Globus pallidus (tissue), 1 donor: ENCODE measurements at regions not wholly inside any gene's neighbourhood (a gene's known extent, or its start where the extent isn't known, plus 50 kb on each side); places are given as distances from the start of the nearest gene placed in this dataset.

Experiments
- DNase-seq: peaks from one replicate; pipeline ENCODE4 v3.0.0-alpha.2; 2015; ENCODE audit warnings: low spot score

DNA sequence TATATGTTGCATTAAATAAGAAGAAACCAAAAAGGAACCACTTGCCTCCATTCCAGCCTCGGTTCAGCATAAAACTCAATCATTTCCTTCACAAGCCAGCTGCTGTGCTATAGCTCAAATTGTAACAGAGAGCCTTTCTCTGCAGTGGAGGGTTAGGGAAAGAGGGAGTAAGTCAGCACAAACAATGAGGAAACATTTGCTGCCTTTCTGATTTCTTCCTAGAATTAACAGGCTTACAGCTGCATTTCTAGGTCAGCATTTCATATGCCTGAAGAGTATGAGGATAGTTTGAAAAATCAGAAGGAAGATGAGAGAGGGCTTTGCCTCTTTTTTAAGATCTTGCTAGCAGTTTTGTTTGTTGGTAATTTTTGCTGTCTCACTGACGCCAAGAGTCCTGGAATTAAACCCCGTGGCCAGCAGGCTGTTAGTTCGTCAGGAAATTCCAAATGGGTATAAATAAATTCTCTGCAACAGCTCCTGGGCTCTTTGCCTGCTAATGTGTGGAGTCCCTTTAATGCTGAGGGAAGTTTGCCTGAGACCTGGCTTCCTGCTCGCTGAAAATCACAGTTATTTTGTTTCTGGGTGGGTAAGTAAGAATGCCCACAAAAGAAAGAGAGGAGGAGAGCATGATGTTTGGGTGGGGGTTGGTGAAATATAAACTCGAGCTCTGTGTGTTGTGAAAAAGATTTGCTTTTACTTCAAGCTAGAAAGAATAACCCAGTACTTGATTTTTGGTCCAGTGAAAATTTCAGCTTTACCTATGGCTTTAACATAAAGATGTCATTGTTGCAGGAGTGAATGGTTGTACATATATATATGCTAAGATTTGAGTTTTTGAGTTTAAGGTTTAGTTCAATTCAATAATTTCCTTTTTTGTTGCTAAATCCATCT, 148.1 kb upstream of the DMRT1 start:
- peak; percentile 93 for DNase-seq

GRCh38 chr9:694092-694402, 147.4 kb upstream of the DMRT1 start:
- DNase-seq = no peak

- DNase-seq = peak; percentile 94
These were observed 146.9 kb upstream of the DMRT1 start for GRCh38 chr9:694403-695154.

DNA sequence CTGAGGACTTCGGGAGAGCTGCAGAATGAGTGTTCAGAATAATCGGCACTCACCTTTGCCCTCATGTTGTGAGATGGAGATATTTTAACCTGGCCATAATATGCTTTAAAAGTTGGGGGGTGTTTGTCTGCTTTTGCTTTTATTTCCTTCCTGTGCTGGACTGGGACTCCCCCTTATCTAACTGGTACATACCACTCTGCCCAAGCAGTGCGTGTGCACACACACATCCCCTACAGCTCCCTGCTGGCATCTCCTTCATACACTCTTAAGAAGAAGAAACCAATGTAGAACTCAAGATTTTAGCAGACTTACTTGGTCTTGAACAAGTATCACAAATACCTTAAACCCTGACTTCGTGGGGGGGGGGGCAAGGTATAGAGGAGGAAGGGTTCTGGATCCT, 146.2 kb upstream of the DMRT1 start:
- no peak for DNase-seq

- DNase-seq = peak; percentile 75
These were observed 144.9 kb upstream of the DMRT1 start for GRCh38 chr9:696332-697323.

DNA sequence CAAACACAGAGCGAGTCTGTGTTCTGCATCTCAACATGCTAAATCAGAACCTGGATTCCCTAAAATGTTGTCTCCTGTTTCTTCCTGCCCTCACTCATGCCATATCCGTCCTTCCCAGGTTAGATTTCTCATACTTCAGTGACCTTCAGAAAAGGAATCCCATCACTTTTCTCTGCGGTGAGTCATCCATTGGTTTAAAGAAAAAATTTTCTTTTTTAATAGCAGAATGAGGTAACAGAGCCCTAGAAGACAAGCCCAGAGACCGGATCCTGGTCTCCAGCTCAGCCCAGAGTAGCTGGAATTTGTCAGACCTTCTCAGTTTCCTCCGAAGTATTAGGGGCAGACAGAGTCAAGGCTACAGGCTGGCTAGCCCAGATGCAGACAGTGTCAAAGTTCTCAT, 143.2 kb upstream of the DMRT1 start:
- DNase-seq = no peak

DNA sequence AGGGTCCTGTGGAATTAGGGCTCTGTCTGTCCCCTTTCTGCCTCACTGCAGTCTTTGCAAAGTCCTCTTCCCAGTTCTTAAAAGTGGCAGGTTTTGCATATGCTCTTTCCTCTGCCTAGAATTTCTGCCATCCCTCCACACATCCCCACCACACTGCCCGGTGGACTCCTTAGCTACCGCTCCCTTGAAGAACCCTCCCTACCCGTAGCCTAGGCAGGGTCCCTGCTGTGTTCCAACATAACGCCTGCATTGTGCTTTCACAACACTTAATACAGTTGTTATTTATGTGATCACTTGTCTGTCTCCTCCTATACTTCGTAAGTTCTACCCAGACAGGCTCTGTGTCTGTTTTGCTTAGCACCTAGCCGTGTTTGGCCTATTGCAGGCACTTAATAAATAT, 142.5 kb upstream of the DMRT1 start:
- DNase-seq = no peak

- DNase-seq = no peak
These were observed 142.1 kb upstream of the DMRT1 start for GRCh38 chr9:699396-699795.

DNA sequence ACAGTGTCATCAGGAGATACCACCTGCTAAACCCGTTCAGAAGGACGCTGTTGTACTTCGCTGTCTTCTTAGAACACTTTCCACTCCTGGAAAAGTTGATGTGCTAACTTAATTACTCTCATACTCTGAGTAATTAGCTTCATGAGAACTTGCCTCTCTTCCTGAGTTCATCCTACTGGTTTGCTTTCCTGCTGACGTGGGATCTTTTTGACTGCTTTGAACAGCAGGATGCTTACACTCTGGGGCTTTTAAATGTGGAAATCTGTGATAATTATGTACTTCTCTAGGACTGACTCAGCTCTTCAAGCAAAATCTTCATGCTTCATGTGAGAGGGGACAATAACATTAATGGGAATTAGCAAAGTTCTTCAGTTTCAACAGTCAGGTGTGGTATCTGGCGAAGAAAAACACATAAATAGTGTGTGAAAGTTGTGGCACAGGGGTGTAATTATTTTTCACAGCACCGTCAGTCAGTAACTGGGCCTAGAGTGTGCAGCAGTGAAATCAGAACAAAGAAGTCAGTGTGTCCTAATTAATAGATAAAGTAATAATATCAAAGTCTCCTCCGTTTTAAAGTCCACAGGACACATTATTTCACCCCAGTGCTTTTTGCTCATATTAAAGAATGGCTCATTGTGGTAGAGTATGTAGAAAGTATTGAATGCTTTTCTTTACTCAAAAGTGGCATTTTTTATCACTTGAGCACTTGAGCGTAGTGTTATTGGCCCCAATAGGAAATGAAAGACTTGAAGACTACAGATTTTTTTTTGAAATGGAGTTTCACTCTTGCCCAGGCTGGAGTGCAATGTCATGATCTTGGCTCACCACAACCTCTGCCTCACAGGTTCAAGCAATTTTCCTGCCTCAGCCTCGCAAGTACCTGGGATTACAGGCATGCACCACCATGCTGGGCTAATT, 140.9 kb upstream of the DMRT1 start:
- DNase-seq = no peak

GRCh38 chr9:703392-703791, 138.1 kb upstream of the DMRT1 start:
- DNase-seq = no peak

- no peak for DNase-seq
These were observed 135.4 kb upstream of the DMRT1 start for GRCh38 chr9:706073-706472.

DNA sequence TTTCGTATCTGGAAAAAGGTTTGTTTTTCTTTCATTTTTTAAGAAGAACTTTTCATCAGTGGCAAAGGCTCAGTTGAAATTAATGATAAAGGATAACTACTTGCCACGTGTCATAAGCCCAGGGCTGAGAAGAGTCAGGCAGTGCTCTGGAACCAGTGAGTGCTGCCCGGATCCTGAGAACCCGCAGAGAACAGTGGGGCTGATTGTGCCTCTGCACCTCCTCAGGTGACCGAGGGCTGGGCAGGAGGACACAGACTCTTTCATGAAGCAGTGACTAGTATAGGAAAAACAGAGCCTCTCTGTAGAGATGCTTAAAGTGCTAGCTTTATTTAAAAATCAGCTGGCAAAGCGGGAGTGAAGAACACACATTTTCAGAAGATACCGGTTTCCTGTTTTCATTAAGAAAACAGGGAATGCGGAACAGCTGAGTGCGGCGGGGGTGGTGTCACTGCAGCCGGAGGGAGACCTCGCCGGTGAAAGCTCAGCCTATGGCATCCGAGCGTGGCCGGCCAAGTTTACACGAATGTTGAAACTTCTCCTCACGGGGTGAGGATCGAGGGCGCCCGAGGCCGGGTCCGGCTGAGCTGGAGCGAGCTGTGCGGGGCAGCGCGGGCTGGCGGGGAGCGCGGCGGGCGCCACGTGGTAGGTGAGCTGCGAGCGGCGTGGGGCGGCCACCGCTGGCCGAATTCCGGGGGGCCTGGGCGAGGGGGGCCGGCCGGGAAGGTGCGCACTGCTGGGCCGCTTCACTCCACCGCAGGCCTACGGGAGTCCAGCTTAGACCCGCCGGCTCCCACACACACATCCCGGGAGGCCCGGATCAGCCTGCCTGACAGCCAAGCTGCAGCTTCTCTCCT, 134.7 kb upstream of the DMRT1 start:
- peak; percentile 69 for DNase-seq

DNA sequence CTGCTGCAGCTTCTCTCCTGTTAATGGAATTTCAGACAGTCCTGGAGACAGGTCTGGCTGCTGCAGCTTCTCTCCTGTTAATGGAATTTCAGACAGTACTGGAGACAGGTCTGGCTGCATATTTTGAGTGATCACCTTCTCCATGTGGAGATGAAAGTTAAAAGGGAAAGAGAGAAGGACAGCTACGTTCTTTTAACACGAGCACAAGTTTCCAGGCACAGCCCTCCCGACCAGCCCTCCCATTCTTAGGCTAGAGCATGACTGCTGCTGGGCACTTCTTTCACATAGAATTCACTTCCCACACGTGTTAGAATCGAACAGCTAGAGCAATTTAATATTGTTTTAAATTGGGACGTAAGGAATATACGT, 133.3 kb upstream of the DMRT1 start:
- no peak for DNase-seq

- DNase-seq = no peak
These were observed 132.7 kb upstream of the DMRT1 start for GRCh38 chr9:708551-709432.

DNA sequence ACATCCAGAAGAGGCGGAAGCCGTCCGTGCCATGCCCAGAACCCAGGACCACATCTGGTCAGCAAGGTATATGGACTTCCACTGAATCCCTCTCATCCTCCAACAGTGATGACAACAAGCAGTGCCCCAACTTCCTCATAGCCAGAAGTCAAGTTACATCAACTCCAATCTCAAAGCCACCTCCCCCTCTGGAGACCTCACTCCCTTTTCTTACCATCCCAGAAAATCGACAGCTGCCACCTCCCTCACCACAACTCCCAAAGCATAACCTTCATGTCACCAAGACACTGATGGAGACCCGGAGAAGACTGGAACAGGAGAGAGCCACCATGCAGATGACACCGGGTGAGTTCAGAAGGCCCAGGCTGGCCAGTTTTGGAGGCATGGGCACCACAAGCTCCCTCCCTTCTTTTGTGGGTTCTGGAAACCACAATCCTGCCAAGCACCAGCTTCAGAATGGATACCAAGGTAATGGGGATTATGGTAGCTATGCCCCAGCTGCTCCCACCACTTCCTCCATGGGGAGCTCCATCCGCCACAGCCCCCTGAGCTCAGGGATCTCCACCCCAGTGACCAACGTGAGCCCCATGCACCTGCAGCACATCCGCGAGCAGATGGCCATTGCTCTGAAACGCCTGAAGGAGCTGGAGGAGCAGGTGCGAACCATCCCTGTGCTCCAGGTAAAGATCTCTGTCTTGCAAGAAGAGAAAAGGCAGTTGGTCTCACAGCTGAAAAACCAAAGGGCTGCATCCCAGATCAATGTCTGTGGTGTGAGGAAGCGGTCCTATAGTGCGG, 130.3 kb upstream of the DMRT1 start:
- no peak for DNase-seq

DNA sequence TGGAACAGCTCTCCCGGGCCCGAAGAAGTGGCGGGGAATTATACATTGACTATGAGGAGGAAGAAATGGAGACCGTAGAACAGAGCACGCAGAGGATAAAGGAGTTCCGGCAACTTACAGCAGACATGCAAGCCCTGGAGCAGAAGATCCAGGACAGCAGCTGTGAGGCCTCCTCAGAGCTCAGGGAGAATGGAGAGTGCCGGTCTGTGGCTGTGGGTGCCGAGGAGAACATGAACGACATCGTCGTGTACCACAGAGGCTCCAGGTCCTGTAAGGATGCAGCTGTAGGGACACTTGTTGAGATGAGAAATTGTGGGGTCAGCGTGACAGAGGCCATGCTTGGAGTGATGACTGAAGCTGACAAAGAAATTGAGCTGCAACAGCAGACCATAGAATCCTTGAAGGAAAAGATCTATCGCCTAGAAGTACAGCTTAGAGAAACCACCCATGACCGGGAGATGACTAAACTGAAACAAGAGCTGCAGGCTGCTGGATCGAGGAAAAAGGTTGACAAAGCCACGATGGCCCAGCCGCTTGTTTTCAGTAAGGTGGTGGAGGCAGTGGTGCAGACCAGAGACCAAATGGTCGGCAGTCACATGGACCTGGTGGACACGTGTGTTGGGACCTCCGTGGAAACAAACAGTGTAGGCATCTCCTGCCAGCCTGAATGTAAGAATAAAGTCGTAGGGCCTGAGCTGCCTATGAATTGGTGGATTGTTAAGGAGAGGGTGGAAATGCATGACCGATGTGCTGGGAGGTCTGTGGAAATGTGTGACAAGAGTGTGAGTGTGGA, 129.5 kb upstream of the DMRT1 start:
- no peak for DNase-seq

DNA sequence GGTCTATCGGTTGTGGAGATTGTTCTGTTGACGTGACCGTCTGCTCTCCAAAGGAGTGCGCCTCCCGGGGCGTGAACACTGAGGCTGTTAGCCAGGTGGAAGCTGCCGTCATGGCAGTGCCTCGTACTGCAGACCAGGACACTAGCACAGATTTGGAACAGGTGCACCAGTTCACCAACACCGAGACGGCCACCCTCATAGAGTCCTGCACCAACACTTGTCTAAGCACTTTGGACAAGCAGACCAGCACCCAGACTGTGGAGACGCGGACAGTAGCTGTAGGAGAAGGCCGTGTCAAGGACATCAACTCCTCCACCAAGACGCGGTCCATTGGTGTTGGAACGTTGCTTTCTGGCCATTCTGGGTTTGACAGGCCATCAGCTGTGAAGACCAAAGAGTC, 128.9 kb upstream of the DMRT1 start:
- DNase-seq = no peak

- no peak for DNase-seq
These were observed 128.4 kb upstream of the DMRT1 start for GRCh38 chr9:713091-713490.
